GM23338 (cell line): ENCODE measurements at regions not wholly inside any gene's neighbourhood (a gene's known extent, or its start where the extent isn't known, plus 50 kb on each side); places are given as distances from the start of the nearest gene placed in this dataset.
"Not testable (repeated sequence)": the region's sequence is repeated elsewhere in the genome, so short reads cannot be mapped to it uniquely, and the experiment has no call there.

Experiments used
- ATAC-seq: fragments of 200-7000 bp; cut with Tn5 transposase; 3 replicates; pipeline ENCODE4 v1.9.1; 2020
- DNase-seq: peaks from one replicate; pipeline ENCODE4 v3.0.0-alpha.2; 2015; ENCODE audit warnings: low spot score
- H2AFZ ChIP-seq: fragments of 200-600 bp; sonication (generic); 2 replicates; pipeline ENCODE4 v1.8.0; 2016; ENCODE audit warnings: antibody characterized with exemption, mild to moderate bottlenecking, moderate library complexity
- H3F3A ChIP-seq: fragments of 200-600 bp; sonication (generic); replicated peaks from 2 replicates; pipeline ENCODE4 v1.8.0; 2017; ENCODE audit warnings: antibody characterized with exemption, mixed run types, low read depth
- H3K27ac ChIP-seq: fragments of 200-600 bp; sonication (generic); 2 replicates; pipeline ENCODE4 v1.6.1; 2016; ENCODE audit warnings: low read depth
- H3K27me3 ChIP-seq: fragments of 200-600 bp; sonication (generic); 2 replicates; pipeline ENCODE4 v1.8.0; 2016; ENCODE audit warnings: mild to moderate bottlenecking, mixed run types, moderate library complexity; ENCODE audit not compliant: insufficient read depth
- H3K36me3 ChIP-seq: fragments of 200-600 bp; sonication (generic); 2 replicates; pipeline ENCODE4 v1.8.0; 2016; ENCODE audit warnings: mild to moderate bottlenecking; ENCODE audit not compliant: insufficient read depth
- H3K4me1 ChIP-seq: fragments of 200-600 bp; sonication (generic); 2 replicates; pipeline ENCODE4 v1.8.0; 2016; ENCODE audit warnings: mild to moderate bottlenecking, moderate library complexity; ENCODE audit not compliant: insufficient read depth
- H3K4me2 ChIP-seq: fragments of 200-600 bp; sonication (generic); 2 replicates; pipeline ENCODE4 v1.7.1; 2017; ENCODE audit warnings: mixed run types
- H3K4me3 ChIP-seq: fragments of 200-600 bp; sonication (generic); 2 replicates; pipeline ENCODE4 v1.6.1; 2016; ENCODE audit warnings: mixed run types
- H3K79me2 ChIP-seq: fragments of 200-600 bp; sonication (generic); replicated peaks from 2 replicates; pipeline ENCODE4 v1.8.0; 2017; ENCODE audit warnings: mild to moderate bottlenecking; ENCODE audit not compliant: insufficient read depth
- H3K9me2 ChIP-seq: fragments of 200-600 bp; sonication (generic); 2 replicates; pipeline ENCODE4 v1.8.0; 2017; ENCODE audit not compliant: insufficient read depth
- H4K20me1 ChIP-seq: fragments of 200-600 bp; sonication (generic); replicated peaks from 2 replicates; pipeline ENCODE4 v1.8.0; 2017; ENCODE audit warnings: mild to moderate bottlenecking; ENCODE audit not compliant: insufficient read depth
- H3K27ac Mint-ChIP-seq: 2 replicates; pipeline ENCODE4 v1.8.0; 2020; ENCODE audit warnings: inconsistent platforms, mild to moderate bottlenecking, moderate library complexity, mixed read lengths
- H3K27me3 Mint-ChIP-seq: 3 replicates; pipeline ENCODE4 v1.8.0; 2022; ENCODE audit warnings: low read depth, mild to moderate bottlenecking, moderate library complexity, mixed read lengths, inconsistent platforms; ENCODE audit not compliant: insufficient read depth, poor library complexity
- H3K36me3 Mint-ChIP-seq: 3 replicates; pipeline ENCODE4 v1.8.0; 2021; ENCODE audit warnings: low read depth, mild to moderate bottlenecking, inconsistent platforms, moderate library complexity, mixed read lengths
- H3K4me1 Mint-ChIP-seq: 3 replicates; pipeline ENCODE4 v1.8.0; 2020; ENCODE audit warnings: mild to moderate bottlenecking, inconsistent platforms, mixed read lengths
- H3K4me3 Mint-ChIP-seq: 3 replicates; pipeline ENCODE4 v1.8.0; 2021; ENCODE audit warnings: moderate library complexity, mild to moderate bottlenecking, inconsistent platforms, mixed read lengths
- H3K9me3 Mint-ChIP-seq: 3 replicates; pipeline ENCODE4 v1.8.0; 2020; ENCODE audit warnings: moderate library complexity, mild to moderate bottlenecking, inconsistent platforms, mixed read lengths
- EZH2 ChIP-seq: fragments of 200-600 bp; sonication (generic); IDR thresholded peaks from one replicate; pipeline ENCODE4 v1.8.0; 2017; ENCODE audit warnings: antibody characterized with exemption, mild to moderate bottlenecking, low read depth; ENCODE audit not compliant: unreplicated experiment
- JUNB ChIP-seq: IDR thresholded peaks from one replicate; pipeline ENCODE4 v1.6.1; 2016; ENCODE audit warnings: antibody characterized with exemption; ENCODE audit not compliant: unreplicated experiment
- NANOG ChIP-seq: IDR thresholded peaks from 2 replicates; pipeline ENCODE4 v1.6.1; 2016; ENCODE audit warnings: antibody characterized with exemption, borderline replicate concordance
- POLR2AphosphoS5 ChIP-seq: IDR thresholded peaks from 2 replicates; pipeline ENCODE4 v1.6.1; 2016; ENCODE audit warnings: antibody characterized with exemption, low read depth
- ZNF114 ChIP-seq: fragments of 250-450 bp; sonication (Bioruptor Pico); IDR thresholded peaks from 2 replicates; pipeline ENCODE4 v1.5.0; 2020; ENCODE audit warnings: mild to moderate bottlenecking, moderate library complexity
- ZNF331 ChIP-seq: fragments of 250-450 bp; sonication (Bioruptor Pico); IDR thresholded peaks from 2 replicates; pipeline ENCODE4 v1.5.0; 2020; ENCODE audit warnings: low read depth, mild to moderate bottlenecking, moderate library complexity
- TF ChIP-seq, protein P1 (sequence below): IDR thresholded peaks from 2 replicates; pipeline ENCODE4 v1.6.1; 2016; ENCODE audit warnings: antibody characterized with exemption

DNA sequence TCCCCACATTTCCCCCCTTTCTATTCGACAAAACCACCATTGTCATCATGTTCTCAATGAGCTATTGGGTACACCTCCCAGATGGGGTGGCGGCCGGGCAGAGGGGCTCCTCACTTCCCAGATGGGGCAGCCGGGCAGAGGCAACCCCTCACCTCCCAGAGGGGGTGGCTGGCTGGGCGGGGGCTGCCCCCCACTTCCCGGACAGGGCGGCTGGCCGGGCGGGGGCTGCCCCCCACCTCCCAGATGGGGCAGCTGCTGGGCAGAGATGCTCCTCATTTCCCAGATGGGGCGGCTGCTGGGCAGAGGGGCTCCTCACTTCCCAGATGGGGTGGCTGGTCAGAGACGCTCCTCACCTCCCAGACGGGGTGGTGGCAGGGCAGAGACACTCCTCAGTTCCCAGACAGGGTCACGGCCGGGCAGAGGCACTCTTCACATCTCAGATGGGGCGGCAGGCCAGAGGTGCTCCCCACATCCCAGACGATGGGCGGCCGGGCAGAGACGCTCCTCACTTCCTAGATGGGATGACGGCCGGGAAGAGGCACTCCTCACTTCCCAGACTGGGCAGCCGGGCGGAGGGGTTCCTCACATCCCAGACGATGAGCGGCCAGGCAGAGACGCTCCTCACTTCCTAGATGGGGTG lies 221.5 kb downstream of the NNT start:
- H3K4me1 ChIP-seq, H3F3A ChIP-seq, H3K4me3 Mint-ChIP-seq, DNase-seq, H3K4me1 Mint-ChIP-seq, H2AFZ ChIP-seq, H3K4me3 ChIP-seq, H3K27me3 ChIP-seq, H3K79me2 ChIP-seq, H3K27me3 Mint-ChIP-seq, H3K27ac ChIP-seq, H4K20me1 ChIP-seq, H3K27ac Mint-ChIP-seq, H3K4me2 ChIP-seq, ATAC-seq, H3K36me3 ChIP-seq: not testable (repeated sequence)
- peaks cover 19% of the 10 kb centered on the region; the same call in 2 of the 3 replicates for H3K36me3 Mint-ChIP-seq
- 0 out of 2 replicates have a peak, but pooled peaks cover 10% of the 10 kb centered on the region for H3K9me2 ChIP-seq
- H3K9me3 Mint-ChIP-seq: peaks cover 43% of the 10 kb centered on the region

GRCh38 chr5:43818394-43818793 lies 215.4 kb downstream of the NNT start:
- not testable (repeated sequence) for H3K27me3 ChIP-seq, H3K27ac ChIP-seq, H3K4me3 Mint-ChIP-seq, DNase-seq, H3K79me2 ChIP-seq, H3K27ac Mint-ChIP-seq, H3K27me3 Mint-ChIP-seq, H3K4me1 Mint-ChIP-seq, H2AFZ ChIP-seq, H4K20me1 ChIP-seq, H3K4me3 ChIP-seq, H3F3A ChIP-seq, H3K4me2 ChIP-seq, ATAC-seq, H3K4me1 ChIP-seq
- peaks cover 63% of the 10 kb centered on the region for H3K9me3 Mint-ChIP-seq
- H3K36me3 ChIP-seq: peaks cover 12% of the 10 kb centered on the region
- H3K9me2 ChIP-seq: 0 out of 2 replicates have a peak, but pooled peaks cover 13% of the 10 kb centered on the region
- H3K36me3 Mint-ChIP-seq: peaks cover 22% of the 10 kb centered on the region

DNA sequence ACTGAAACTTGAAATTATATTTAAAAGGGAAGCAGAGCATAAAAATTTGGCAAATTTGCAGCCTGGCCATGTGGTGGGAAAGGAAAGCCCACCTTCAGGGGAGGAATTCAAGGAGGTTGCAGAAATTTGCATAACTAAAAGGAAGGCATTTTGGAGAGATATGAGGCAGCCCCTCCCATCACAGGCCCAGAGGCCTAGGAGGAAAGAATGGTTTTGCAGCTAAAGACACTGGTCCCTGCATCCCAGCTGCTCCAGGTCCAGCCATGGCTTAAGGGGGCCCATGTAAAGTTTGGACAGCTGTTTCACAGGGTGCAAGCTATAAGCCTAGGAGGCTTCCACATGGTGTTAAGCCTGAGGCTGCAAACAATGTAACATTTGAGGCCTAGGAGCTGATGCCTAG lies 212.5 kb downstream of the NNT start:
- H3K4me1 Mint-ChIP-seq: no peaks in the 10 kb centered on the region
- ATAC-seq (no peak), DNase-seq (no peak)
- H2AFZ ChIP-seq: no peak overlapping the region
- H3K9me3 Mint-ChIP-seq: peaks cover 80% of the 10 kb centered on the region
- H3K27me3 Mint-ChIP-seq: no peaks in the 10 kb centered on the region
- no peak overlapping the region for H3K4me2 ChIP-seq
- H3K27me3 ChIP-seq: no peaks in the 10 kb centered on the region
- H3K4me3 Mint-ChIP-seq: no peak overlapping the region
- TF ChIP-seq EZH2: no peak
- H3K9me2 ChIP-seq: 0 out of 2 replicates have a peak, but pooled peaks cover 6% of the 10 kb centered on the region
- H3K4me3 ChIP-seq: no peak overlapping the region
- no peaks in the 10 kb centered on the region for H3F3A ChIP-seq
- H3K36me3 ChIP-seq: peaks cover 17% of the 10 kb centered on the region
- H3K27ac Mint-ChIP-seq: no peak overlapping the region
- no peaks in the 10 kb centered on the region for H3K4me1 ChIP-seq
- H4K20me1 ChIP-seq: no peaks in the 10 kb centered on the region
- no peak overlapping the region for H3K27ac ChIP-seq
- peaks cover 31% of the 10 kb centered on the region for H3K36me3 Mint-ChIP-seq
- H3K79me2 ChIP-seq: no peaks in the 10 kb centered on the region

DNA sequence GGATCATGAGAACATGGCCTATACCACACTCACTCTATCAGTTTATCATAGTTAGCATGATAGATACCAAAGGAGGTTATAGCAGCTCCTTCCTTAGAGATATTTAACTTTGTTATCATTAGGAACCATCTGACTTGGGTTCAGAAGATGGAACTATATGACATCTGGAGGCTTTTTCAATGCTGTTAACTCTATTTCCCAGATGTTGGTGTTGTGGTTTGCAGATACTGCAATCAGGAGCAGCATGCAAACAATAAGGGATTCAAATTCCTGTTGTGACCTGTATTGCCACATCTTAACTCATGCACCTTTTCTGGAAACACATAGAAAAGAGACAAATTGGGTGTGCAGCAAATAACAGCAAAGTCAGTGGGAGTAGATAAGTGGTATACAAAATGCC lies 201.7 kb downstream of the NNT start:
- no peak overlapping the region for H3K4me3 Mint-ChIP-seq
- no peak overlapping the region for H2AFZ ChIP-seq
- TF ChIP-seq NANOG: no peak
- TF ChIP-seq JUNB: no peak
- TF ChIP-seq, protein P1, sequence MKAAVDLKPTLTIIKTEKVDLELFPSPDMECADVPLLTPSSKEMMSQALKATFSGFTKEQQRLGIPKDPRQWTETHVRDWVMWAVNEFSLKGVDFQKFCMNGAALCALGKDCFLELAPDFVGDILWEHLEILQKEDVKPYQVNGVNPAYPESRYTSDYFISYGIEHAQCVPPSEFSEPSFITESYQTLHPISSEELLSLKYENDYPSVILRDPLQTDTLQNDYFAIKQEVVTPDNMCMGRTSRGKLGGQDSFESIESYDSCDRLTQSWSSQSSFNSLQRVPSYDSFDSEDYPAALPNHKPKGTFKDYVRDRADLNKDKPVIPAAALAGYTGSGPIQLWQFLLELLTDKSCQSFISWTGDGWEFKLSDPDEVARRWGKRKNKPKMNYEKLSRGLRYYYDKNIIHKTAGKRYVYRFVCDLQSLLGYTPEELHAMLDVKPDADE: no peak
- TF ChIP-seq ZNF114 (CRISPR knock-in tag): no peak
- TF ChIP-seq ZNF331 (CRISPR knock-in tag): no peak
- no peak for TF ChIP-seq POLR2AphosphoS5
- H3F3A ChIP-seq: no peaks in the 10 kb centered on the region
- H4K20me1 ChIP-seq: no peaks in the 10 kb centered on the region
- no peak overlapping the region for H3K27ac ChIP-seq
- ATAC-seq: no peak
- no peaks in the 10 kb centered on the region for H3K36me3 ChIP-seq
- H3K27me3 ChIP-seq: no peaks in the 10 kb centered on the region
- no peaks in the 10 kb centered on the region for H3K79me2 ChIP-seq
- no peak overlapping the region for H3K4me2 ChIP-seq
- no peak overlapping the region for H3K4me3 ChIP-seq
- DNase-seq: no peak
- H3K27ac Mint-ChIP-seq: no peak overlapping the region
- no peaks in the 10 kb centered on the region for H3K36me3 Mint-ChIP-seq
- peaks cover 14% of the 10 kb centered on the region for H3K9me2 ChIP-seq
- H3K27me3 Mint-ChIP-seq: no peaks in the 10 kb centered on the region
- H3K4me1 ChIP-seq: no peaks in the 10 kb centered on the region
- peaks cover 6% of the 10 kb centered on the region; the same call in 1 of the 3 replicates for H3K9me3 Mint-ChIP-seq
- peaks cover 4% of the 10 kb centered on the region for H3K4me1 Mint-ChIP-seq
